ENCODE measurements at regions not wholly inside any gene's neighbourhood (a gene's known extent, or its start where the extent isn't known, plus 50 kb on each side); places are given as distances from the start of the nearest gene placed in this dataset.

DNA sequence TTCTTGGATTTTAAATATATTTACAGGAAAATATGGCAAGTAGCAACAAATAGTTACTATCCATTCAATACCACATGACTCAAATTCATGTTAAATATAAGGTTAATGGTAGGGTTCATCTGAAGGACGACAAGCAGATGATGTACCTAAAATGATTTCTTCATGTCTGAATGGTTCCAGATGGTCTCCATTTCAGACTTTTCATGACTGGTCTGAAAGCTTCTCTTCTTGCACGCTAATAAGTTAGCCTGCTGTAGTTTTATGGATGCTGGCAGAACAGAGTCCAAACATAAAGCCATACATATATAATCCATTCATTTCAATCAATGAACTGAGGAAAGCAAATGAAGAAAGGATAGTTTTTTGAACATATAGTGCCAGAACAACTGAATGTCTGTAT lies 257.0 kb upstream of the MGAT4C start:
- Histone ChIP-seq H3K9me3 (no peaks in the 10 kb centered on the region), H3K27me3 (replicated peaks; ENCODE audit: insufficient read depth) (no peaks in the 10 kb centered on the region), H3K4me1 (replicated peaks) (no peaks in the 10 kb centered on the region), H3K4me3 (no peak overlapping the region), H3K36me3 (no peaks in the 10 kb centered on the region), H3K27ac (no peak overlapping the region)
- WGBS, result 60% methylated on average over 2 of the region's 2 CpGs
- no peak for DNase-seq (ENCODE audit: low spot score)
- intact Hi-C loops (cut with DNase I), result no loop called here
- TF ChIP-seq POLR2A (IDR thresholded peaks at IDR 0.05), result no peak
- TF ChIP-seq, protein P1, sequence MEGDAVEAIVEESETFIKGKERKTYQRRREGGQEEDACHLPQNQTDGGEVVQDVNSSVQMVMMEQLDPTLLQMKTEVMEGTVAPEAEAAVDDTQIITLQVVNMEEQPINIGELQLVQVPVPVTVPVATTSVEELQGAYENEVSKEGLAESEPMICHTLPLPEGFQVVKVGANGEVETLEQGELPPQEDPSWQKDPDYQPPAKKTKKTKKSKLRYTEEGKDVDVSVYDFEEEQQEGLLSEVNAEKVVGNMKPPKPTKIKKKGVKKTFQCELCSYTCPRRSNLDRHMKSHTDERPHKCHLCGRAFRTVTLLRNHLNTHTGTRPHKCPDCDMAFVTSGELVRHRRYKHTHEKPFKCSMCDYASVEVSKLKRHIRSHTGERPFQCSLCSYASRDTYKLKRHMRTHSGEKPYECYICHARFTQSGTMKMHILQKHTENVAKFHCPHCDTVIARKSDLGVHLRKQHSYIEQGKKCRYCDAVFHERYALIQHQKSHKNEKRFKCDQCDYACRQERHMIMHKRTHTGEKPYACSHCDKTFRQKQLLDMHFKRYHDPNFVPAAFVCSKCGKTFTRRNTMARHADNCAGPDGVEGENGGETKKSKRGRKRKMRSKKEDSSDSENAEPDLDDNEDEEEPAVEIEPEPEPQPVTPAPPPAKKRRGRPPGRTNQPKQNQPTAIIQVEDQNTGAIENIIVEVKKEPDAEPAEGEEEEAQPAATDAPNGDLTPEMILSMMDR (IDR thresholded peaks at IDR 0.05), result no peak
- no peak for TF ChIP-seq POLR2AphosphoS5 (IDR thresholded peaks at IDR 0.05)

DNA sequence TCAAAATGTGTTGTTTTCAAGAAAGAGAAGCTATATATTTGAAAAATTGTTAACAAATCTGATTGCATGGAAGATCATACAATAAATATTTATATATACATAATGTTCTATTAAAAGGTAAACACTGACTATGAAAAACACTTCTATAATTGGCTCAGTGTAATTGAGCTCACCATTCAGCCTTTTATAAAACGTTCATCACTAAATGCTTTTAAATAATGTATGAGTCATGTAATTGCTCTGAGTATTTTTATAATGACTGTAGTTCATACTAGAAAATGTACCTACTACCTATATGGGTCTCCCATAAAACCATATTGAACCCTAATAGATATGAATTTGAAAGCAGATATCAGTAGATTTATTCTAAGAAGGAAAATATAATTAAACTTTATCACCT lies 240.4 kb upstream of the MGAT4C start:
- Histone ChIP-seq H3K9me3 (no peaks in the 10 kb centered on the region), H3K4me3 (no peak overlapping the region), H3K36me3 (no peaks in the 10 kb centered on the region), H3K27me3 (replicated peaks; ENCODE audit: insufficient read depth) (no peaks in the 10 kb centered on the region), H3K4me1 (replicated peaks) (no peaks in the 10 kb centered on the region), H3K27ac (no peak overlapping the region)
- 29% methylated on average over 1 of the region's 1 CpG for WGBS
- DNase-seq (ENCODE audit: low spot score), result no peak
- intact Hi-C loops (cut with DNase I), result no loop called here
- no peak for TF ChIP-seq POLR2A (IDR thresholded peaks at IDR 0.05)
- no peak for TF ChIP-seq POLR2AphosphoS5 (IDR thresholded peaks at IDR 0.05)
- TF ChIP-seq, protein P1 (IDR thresholded peaks at IDR 0.05), result no peak

DNA sequence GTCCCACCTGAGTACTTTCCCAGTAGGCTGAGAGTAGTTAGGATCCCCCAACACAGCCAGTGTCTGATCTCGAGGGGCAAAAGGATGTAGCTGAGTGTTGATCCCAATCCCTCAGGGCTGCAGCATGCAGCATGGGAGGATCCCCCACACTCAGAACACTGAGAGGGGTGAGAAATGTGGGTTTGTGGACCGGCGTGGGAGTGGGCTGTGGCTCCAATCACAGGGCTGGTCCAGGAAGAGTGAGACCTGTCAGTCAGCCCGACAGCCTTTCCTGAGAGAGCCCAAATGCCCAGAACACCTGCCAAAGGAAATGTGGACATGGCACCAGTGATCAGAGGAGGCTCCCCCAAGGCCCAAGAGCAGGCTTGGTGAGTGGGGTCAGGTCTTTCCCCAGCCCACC lies 228.3 kb upstream of the MGAT4C start:
- WGBS, result 90% methylated on average over 4 of the region's 4 CpGs
- Histone ChIP-seq H3K27me3 (replicated peaks; ENCODE audit: insufficient read depth) (no peaks in the 10 kb centered on the region), H3K27ac (no peak overlapping the region), H3K36me3 (no peaks in the 10 kb centered on the region), H3K4me3 (no peak overlapping the region), H3K4me1 (replicated peaks) (no peaks in the 10 kb centered on the region), H3K9me3 (no peaks in the 10 kb centered on the region)
- TF ChIP-seq, protein P1 (IDR thresholded peaks at IDR 0.05), result no peak
- no peak for TF ChIP-seq POLR2AphosphoS5 (IDR thresholded peaks at IDR 0.05)
- no peak for TF ChIP-seq POLR2A (IDR thresholded peaks at IDR 0.05)
- intact Hi-C loops (cut with DNase I), result no loop called here
- DNase-seq (ENCODE audit: low spot score), result no peak

DNA sequence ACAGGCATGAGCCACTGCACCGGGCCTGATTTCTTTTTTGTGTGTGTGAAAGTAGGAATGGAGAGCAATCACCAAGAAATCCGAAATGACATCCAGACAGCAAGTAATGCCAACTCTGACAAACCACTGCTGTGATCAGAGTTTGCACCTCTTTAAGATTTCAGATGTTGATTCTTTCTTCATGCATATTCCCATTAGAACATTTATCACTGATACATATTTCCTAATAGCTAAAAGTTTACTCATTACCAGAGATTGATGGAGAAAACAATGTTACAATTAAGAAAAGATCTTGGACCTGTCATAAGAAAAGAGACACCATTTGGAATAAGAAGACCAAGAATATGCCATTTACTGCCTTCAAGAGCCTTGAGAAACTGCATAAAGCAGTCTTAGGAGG lies 217.0 kb upstream of the MGAT4C start:
- intact Hi-C loops (cut with DNase I), result no loop called here
- WGBS, result 98% methylated on average over 2 of the region's 2 CpGs

DNA sequence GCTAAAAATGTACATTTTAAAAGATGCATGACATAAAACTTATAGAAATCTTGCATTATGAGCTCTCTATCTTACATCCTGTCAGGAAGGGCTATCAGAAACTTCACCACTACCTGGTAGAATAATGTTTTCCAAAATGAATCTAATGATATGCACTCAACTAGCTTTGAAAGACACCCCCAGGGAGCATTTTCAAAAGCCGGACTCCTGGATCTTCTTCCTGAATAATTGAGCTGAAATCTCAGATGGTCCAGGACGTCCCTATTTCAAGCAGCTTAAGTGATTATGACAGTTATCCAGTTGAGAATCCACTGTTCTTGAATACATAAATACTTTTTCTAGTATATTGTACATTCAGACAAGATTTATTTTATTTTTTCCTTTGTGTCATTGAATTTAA lies 200.6 kb upstream of the MGAT4C start:
- H3K4me3 ChIP-seq, result no peak overlapping the region
- no peak overlapping the region for H3K27ac ChIP-seq
- H3K27me3 ChIP-seq (replicated peaks; ENCODE audit: insufficient read depth), result no peaks in the 10 kb centered on the region
- no peaks in the 10 kb centered on the region for H3K36me3 ChIP-seq
- WGBS, result 70% methylated on average over 2 of the region's 2 CpGs
- no peak for DNase-seq (ENCODE audit: low spot score)
- intact Hi-C loops (cut with DNase I), result no loop called here
- H3K9me3 ChIP-seq, result no peaks in the 10 kb centered on the region
- TF ChIP-seq POLR2A (IDR thresholded peaks at IDR 0.05) (no peak), POLR2AphosphoS5 (IDR thresholded peaks at IDR 0.05) (no peak)
- TF ChIP-seq, protein P1 (IDR thresholded peaks at IDR 0.05), result no peak
- H3K4me1 ChIP-seq (replicated peaks), result no peaks in the 10 kb centered on the region

More for the DNA sequence above, 217.0 kb upstream of the MGAT4C start:
- Histone ChIP-seq H3K27ac (no peak overlapping the region), H3K4me3 (no peak overlapping the region), H3K27me3 (replicated peaks; ENCODE audit: insufficient read depth) (no peaks in the 10 kb centered on the region), H3K4me1 (replicated peaks) (no peaks in the 10 kb centered on the region), H3K36me3 (no peaks in the 10 kb centered on the region), H3K9me3 (no peaks in the 10 kb centered on the region)
- TF ChIP-seq POLR2A (IDR thresholded peaks at IDR 0.05) (no peak), POLR2AphosphoS5 (IDR thresholded peaks at IDR 0.05) (no peak)
- TF ChIP-seq, protein P1 (IDR thresholded peaks at IDR 0.05), result no peak
- no peak for DNase-seq (ENCODE audit: low spot score)

Data from prostate gland (tissue), 2 donors.